Neural cell (in vitro differentiated cells): ENCODE measurements at regions not wholly inside any gene's neighbourhood (a gene's known extent, or its start where the extent isn't known, plus 50 kb on each side); places are given as distances from the start of the nearest gene placed in this dataset.

Source experiments
- H2AFZ ChIP-seq: fragments of 200-600, 300-800 bp; sonication (generic), shearing (Covaris generic); 2 replicates; pipeline ENCODE4 v1.6.0; 2014; ENCODE audit warnings: low read depth, mild to moderate bottlenecking, antibody characterized with exemption, low read length, moderate library complexity
- H3F3A ChIP-seq: fragments of 200-600 bp; shearing (Covaris generic); 2 replicates; pipeline ENCODE4 v1.6.1; 2016; ENCODE audit warnings: mild to moderate bottlenecking, moderate library complexity, mixed read lengths, antibody characterized with exemption, low read length; ENCODE audit not compliant: insufficient read depth, poor library complexity, severe bottlenecking
- H3K27ac ChIP-seq: fragments of 200-600, 300-800 bp; sonication (generic), shearing (Covaris generic); 2 replicates; pipeline ENCODE4 v1.5.1; 2014; ENCODE audit warnings: mild to moderate bottlenecking, low read length, moderate library complexity
- H3K27me3 ChIP-seq: fragments of 300-800, 200-600 bp; sonication (generic), shearing (Covaris generic); 2 replicates; pipeline ENCODE4 v1.6.0; 2014; ENCODE audit warnings: mild to moderate bottlenecking, low read depth, low read length, moderate library complexity; ENCODE audit not compliant: insufficient read depth
- H3K36me3 ChIP-seq: fragments of 300-800, 200-600 bp; sonication (generic), shearing (Covaris generic); 2 replicates; pipeline ENCODE4 v1.5.1; 2014; ENCODE audit warnings: mild to moderate bottlenecking, antibody characterized with exemption, low read length, moderate library complexity; ENCODE audit not compliant: insufficient read depth
- H3K4me2 ChIP-seq: fragments of 300-800, 200-600 bp; sonication (generic), shearing (Covaris generic); 2 replicates; pipeline ENCODE4 v1.6.0; 2014; ENCODE audit warnings: mild to moderate bottlenecking, low read length
- H3K4me3 ChIP-seq: fragments of 300-800, 200-600 bp; sonication (generic), shearing (Covaris generic); 2 replicates; pipeline ENCODE4 v1.5.1; 2014; ENCODE audit warnings: mild to moderate bottlenecking, low read length, moderate library complexity
- H3K79me2 ChIP-seq: fragments of 200-600 bp; shearing (Covaris generic); replicated peaks from 2 replicates; pipeline ENCODE4 v1.6.0; 2014; ENCODE audit warnings: mild to moderate bottlenecking, low read length, moderate library complexity; ENCODE audit not compliant: insufficient read depth
- H3K9ac ChIP-seq: fragments of 300-800, 200-600 bp; sonication (generic), shearing (Covaris generic); 2 replicates; pipeline ENCODE4 v1.6.1; 2016; ENCODE audit warnings: mild to moderate bottlenecking, low read length, mixed read lengths
- H3K9me2 ChIP-seq: fragments of 200-600 bp; shearing (Covaris generic); 2 replicates; pipeline ENCODE4 v1.6.1; 2016; ENCODE audit warnings: mild to moderate bottlenecking, low read length, mixed read lengths; ENCODE audit not compliant: insufficient read depth
- H3K9me3 ChIP-seq: fragments of 200-600, 300-800 bp; sonication (generic), shearing (Covaris generic); 2 replicates; pipeline ENCODE4 v1.6.1; 2016; ENCODE audit warnings: mild to moderate bottlenecking, mixed run types, low read length, moderate library complexity, mixed read lengths
- H4K20me1 ChIP-seq: fragments of 200-600 bp; shearing (Covaris generic); 2 replicates; pipeline ENCODE4 v1.6.1; 2016; ENCODE audit warnings: mild to moderate bottlenecking, mixed run types; ENCODE audit not compliant: insufficient read depth
- CTCF ChIP-seq: fragments of 450-650 bp; IDR thresholded peaks from 2 replicates; pipeline ENCODE4 v1.5.1; 2014; ENCODE audit warnings: antibody characterized with exemption, mild to moderate bottlenecking, moderate library complexity; ENCODE audit not compliant: poor library complexity, severe bottlenecking
- EP300 ChIP-seq: fragments of 450-650 bp; conservative IDR thresholded peaks from 2 replicates; pipeline ENCODE4 v1.6.1; 2014; ENCODE audit warnings: antibody characterized with exemption, mild to moderate bottlenecking, moderate library complexity; ENCODE audit not compliant: poor library complexity, severe bottlenecking
- EZH2 ChIP-seq: fragments of 200-600, 300-800 bp; shearing (Covaris generic), sonication (generic); IDR thresholded peaks from 2 replicates; pipeline ENCODE4 v1.6.1; 2014; ENCODE audit warnings: antibody characterized with exemption, low read length, borderline replicate concordance, mild to moderate bottlenecking; ENCODE audit not compliant: insufficient read depth, poor library complexity, severe bottlenecking
- MXI1 ChIP-seq: fragments of 450-650 bp; conservative IDR thresholded peaks from 2 replicates; pipeline ENCODE4 v1.6.1; 2014; ENCODE audit warnings: antibody characterized with exemption, mild to moderate bottlenecking; ENCODE audit not compliant: poor library complexity, severe bottlenecking
- POLR2AphosphoS5 ChIP-seq: IDR thresholded peaks from 2 replicates; pipeline ENCODE4 v1.6.1; 2012
- RAD21 ChIP-seq: fragments of 450-650 bp; conservative IDR thresholded peaks from 2 replicates; pipeline ENCODE4 v1.6.1; 2014; ENCODE audit warnings: antibody characterized with exemption, mild to moderate bottlenecking, moderate library complexity
- REST ChIP-seq: IDR thresholded peaks from 2 replicates; pipeline ENCODE4 v1.6.1; 2012; ENCODE audit warnings: borderline replicate concordance
- SMC3 ChIP-seq: fragments of 450-650 bp; conservative IDR thresholded peaks from 2 replicates; pipeline ENCODE4 v1.6.1; 2014; ENCODE audit warnings: antibody characterized with exemption, mild to moderate bottlenecking, moderate library complexity; ENCODE audit not compliant: poor library complexity
- TAF1 ChIP-seq: IDR thresholded peaks from 2 replicates; pipeline ENCODE4 v1.6.1; 2012; ENCODE audit warnings: low read depth

GRCh38 chr18:30044496-30044895, 998.0 kb downstream of the DSC3 start:
- Histone ChIP-seq H3K4me3 (no peak overlapping the region), H3K27ac (no peak overlapping the region), H2AFZ (no peak overlapping the region), H3K9me2 (no peaks in the 10 kb centered on the region), H3K9me3 (no peaks in the 10 kb centered on the region), H3K27me3 (no peaks in the 10 kb centered on the region), H3K9ac (no peak overlapping the region), H3K79me2 (no peaks in the 10 kb centered on the region), H3F3A (no peaks in the 10 kb centered on the region), H4K20me1 (no peaks in the 10 kb centered on the region), H3K4me2 (no peak overlapping the region), H3K36me3 (no peaks in the 10 kb centered on the region)
- TF ChIP-seq CTCF (no peak), POLR2AphosphoS5 (no peak), MXI1 (no peak), TAF1 (no peak), EP300 (no peak), SMC3 (no peak), RAD21 (no peak), REST (no peak), EZH2 (no peak)

GRCh38 chr18:30039201-30039600, 1003.3 kb downstream of the DSC3 start:
- Histone ChIP-seq H3K4me3 (no peak overlapping the region), H3K79me2 (no peaks in the 10 kb centered on the region), H3K36me3 (no peaks in the 10 kb centered on the region), H3F3A (no peaks in the 10 kb centered on the region), H3K9me2 (no peaks in the 10 kb centered on the region), H3K4me2 (no peak overlapping the region), H4K20me1 (no peaks in the 10 kb centered on the region), H3K9ac (no peak overlapping the region), H3K27ac (no peak overlapping the region), H2AFZ (no peak overlapping the region), H3K9me3 (peaks cover 3% of the 10 kb centered on the region), H3K27me3 (no peaks in the 10 kb centered on the region)
- TF ChIP-seq EP300 (no peak), RAD21 (no peak), TAF1 (no peak), POLR2AphosphoS5 (no peak), MXI1 (no peak), REST (no peak), CTCF (no peak), EZH2 (no peak), SMC3 (no peak)
